ENCODE measurements at regions not wholly inside any gene's neighbourhood (a gene's known extent, or its start where the extent isn't known, plus 50 kb on each side); places are given as distances from the start of the nearest gene placed in this dataset.

GRCh38 chr17:52495646-52496045 lies 337.1 kb upstream of the CA10 start:
- TF ChIP-seq, protein P1, sequence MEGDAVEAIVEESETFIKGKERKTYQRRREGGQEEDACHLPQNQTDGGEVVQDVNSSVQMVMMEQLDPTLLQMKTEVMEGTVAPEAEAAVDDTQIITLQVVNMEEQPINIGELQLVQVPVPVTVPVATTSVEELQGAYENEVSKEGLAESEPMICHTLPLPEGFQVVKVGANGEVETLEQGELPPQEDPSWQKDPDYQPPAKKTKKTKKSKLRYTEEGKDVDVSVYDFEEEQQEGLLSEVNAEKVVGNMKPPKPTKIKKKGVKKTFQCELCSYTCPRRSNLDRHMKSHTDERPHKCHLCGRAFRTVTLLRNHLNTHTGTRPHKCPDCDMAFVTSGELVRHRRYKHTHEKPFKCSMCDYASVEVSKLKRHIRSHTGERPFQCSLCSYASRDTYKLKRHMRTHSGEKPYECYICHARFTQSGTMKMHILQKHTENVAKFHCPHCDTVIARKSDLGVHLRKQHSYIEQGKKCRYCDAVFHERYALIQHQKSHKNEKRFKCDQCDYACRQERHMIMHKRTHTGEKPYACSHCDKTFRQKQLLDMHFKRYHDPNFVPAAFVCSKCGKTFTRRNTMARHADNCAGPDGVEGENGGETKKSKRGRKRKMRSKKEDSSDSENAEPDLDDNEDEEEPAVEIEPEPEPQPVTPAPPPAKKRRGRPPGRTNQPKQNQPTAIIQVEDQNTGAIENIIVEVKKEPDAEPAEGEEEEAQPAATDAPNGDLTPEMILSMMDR (conservative IDR thresholded peaks at IDR 0.05): no peak
- TF ChIP-seq EZH2 (IDR thresholded peaks at IDR 0.05; ENCODE audit: low read depth): no peak
